Left lung (tissue), 4 donors: ENCODE measurements at regions not wholly inside any gene's neighbourhood (a gene's known extent, or its start where the extent isn't known, plus 50 kb on each side); places are given as distances from the start of the nearest gene placed in this dataset.
A peak's percentile ranks its signal among the peaks of the same experiment; 100 is the strongest.

Experiments used
- ATAC-seq: fragments of 200-7000 bp; cut with Tn5 transposase; one replicate; pipeline ENCODE4 v1.9.1; 2020; ENCODE audit warnings: moderate library complexity
- DNase-seq, 4 donors: peaks; one replicate each; pipeline ENCODE4 v3.0.0-alpha.2; 2013 to 2020
- H3K27ac ChIP-seq, 2 donors: fragments of 200-600 bp; sonication (generic) in 1 of 2; one replicate each; pipeline versions ENCODE4 v1.5.0 to v1.8.0; 2020 to 2021
- H3K27me3 ChIP-seq, 2 donors: fragments of 200-600 bp; sonication (generic) in 1 of 2; one replicate each; pipeline versions ENCODE4 v1.5.0 to v1.8.0; 2020 to 2021
- H3K36me3 ChIP-seq, 2 donors: fragments of 200-600 bp; sonication (generic) in 1 of 2; one replicate each; pipeline versions ENCODE4 v1.5.0 to v1.8.0; 2020 to 2021
- H3K4me1 ChIP-seq, 2 donors: fragments of 200-600 bp; one replicate each; pipeline ENCODE4 v1.8.0; 2021
- H3K4me3 ChIP-seq, 2 donors: fragments of 200-600 bp; sonication (generic) in 1 of 2; one replicate each; pipeline versions ENCODE4 v1.5.0 to v1.8.0; 2020 to 2021; ENCODE audit warnings: mild to moderate bottlenecking in 1 of 2
- H3K9me3 ChIP-seq, 2 donors: fragments of 200-600 bp; sonication (generic) in 1 of 2; one replicate each; pipeline versions ENCODE4 v1.5.0 to v1.8.0; 2020 to 2021
- CTCF ChIP-seq, 2 donors: fragments of 200-600 bp; sonication (generic) in 1 of 2; IDR thresholded peaks; one replicate each; pipeline versions ENCODE4 v1.5.0 to v1.8.0; 2021; ENCODE audit warnings: antibody characterized with exemption in 2 of 2
- intact Hi-C, 2 donors: fragments of 100-400 bp; cut with DNase I; formaldehyde crosslinking; loops; one replicate each; pipeline versions ENCODE4 v1.11.2 to v1.14.2; 2022
- donor health status: DM: no; HTN: yes; CAD: no.
- donor health status: DM: no; HTN: no; CAD: no.

GRCh38 chr5:103938146-103938695 is 375.6 kb upstream of the NUDT12 start:
- Histone ChIP-seq H3K27ac (no peak overlapping the region), H3K27me3 (no peaks in the 10 kb centered on the region), H3K9me3 (no peaks in the 10 kb centered on the region), H3K36me3 (no peaks in the 10 kb centered on the region), H3K4me1 (no peaks in the 10 kb centered on the region), H3K4me3 (no peak overlapping the region)
- ATAC-seq (no peak), DNase-seq (peak in 2 of 4 donors; percentile 15)
- TF ChIP-seq CTCF (IDR thresholded peaks at IDR 0.05): no peak
- intact Hi-C loops: no loop called here

GRCh38 chr5:103929338-103930013 is 366.9 kb upstream of the NUDT12 start:
- no peak for TF ChIP-seq CTCF (IDR thresholded peaks at IDR 0.05)
- DNase-seq (no peak), ATAC-seq (no peak)
- H3K27ac ChIP-seq: no peak overlapping the region
- H3K9me3 ChIP-seq: no peaks in the 10 kb centered on the region
- H3K4me3 ChIP-seq: no peak overlapping the region
- H3K27me3 ChIP-seq: no peaks in the 10 kb centered on the region
- H3K4me1 ChIP-seq: no peaks in the 10 kb centered on the region
- H3K36me3 ChIP-seq: no peaks in the 10 kb centered on the region
- intact Hi-C loops: no loop called here

- no peak overlapping the region for H3K4me3 ChIP-seq
- no peaks in the 10 kb centered on the region for H3K9me3 ChIP-seq
- no peaks in the 10 kb centered on the region for H3K4me1 ChIP-seq
- intact Hi-C loops: no loop called here
- no peak overlapping the region for H3K27ac ChIP-seq
- no peak for DNase-seq
- no peak for ATAC-seq
- TF ChIP-seq CTCF (IDR thresholded peaks at IDR 0.05): no peak
- no peaks in the 10 kb centered on the region for H3K27me3 ChIP-seq
- H3K36me3 ChIP-seq: no peaks in the 10 kb centered on the region
These were observed 365.1 kb upstream of the NUDT12 start for GRCh38 chr5:103927739-103928138.

DNA sequence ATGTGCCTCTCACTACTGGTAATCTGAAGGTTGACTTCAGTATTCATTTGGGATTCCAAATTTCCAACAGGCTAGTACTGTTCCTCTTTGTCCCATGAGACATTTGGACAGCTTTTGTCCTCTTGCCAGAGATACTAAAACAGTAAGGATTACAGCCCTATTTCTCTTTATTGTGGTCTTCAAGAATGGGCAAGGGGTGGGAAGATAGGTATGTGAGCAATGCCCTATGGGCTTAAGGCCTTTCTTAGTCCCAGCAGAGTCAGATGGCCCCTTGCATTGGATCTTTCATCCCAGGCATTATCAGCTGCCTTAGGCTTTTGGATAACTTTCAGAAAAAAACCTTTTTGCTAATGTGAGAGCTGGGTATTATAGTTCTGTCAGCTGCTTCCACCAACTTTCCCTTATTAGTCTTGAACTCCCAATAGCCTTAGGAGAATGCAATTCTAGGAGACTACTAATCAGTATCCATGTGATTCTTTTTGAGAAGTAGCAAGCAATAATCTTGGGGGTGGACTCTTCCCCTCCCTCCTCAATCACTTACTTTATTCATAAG is 361.1 kb upstream of the NUDT12 start:
- Histone ChIP-seq H3K4me1 (no peaks in the 10 kb centered on the region), H3K27me3 (no peaks in the 10 kb centered on the region), H3K36me3 (no peaks in the 10 kb centered on the region), H3K9me3 (no peaks in the 10 kb centered on the region), H3K4me3 (no peak overlapping the region), H3K27ac (no peak overlapping the region)
- no peak for DNase-seq
- no peak for TF ChIP-seq CTCF (IDR thresholded peaks at IDR 0.05)
- intact Hi-C loops: no loop called here
- no peak for ATAC-seq

GRCh38 chr5:103919506-103919905 is 356.9 kb upstream of the NUDT12 start:
- Histone ChIP-seq H3K36me3 (no peaks in the 10 kb centered on the region), H3K27me3 (no peaks in the 10 kb centered on the region), H3K27ac (no peak overlapping the region), H3K4me3 (no peak overlapping the region), H3K4me1 (no peaks in the 10 kb centered on the region), H3K9me3 (no peaks in the 10 kb centered on the region)
- no peak for TF ChIP-seq CTCF (IDR thresholded peaks at IDR 0.05)
- DNase-seq: no peak
- intact Hi-C loops: no loop called here
- ATAC-seq: no peak
